ENCODE measurements at regions not wholly inside any gene's neighbourhood (a gene's known extent, or its start where the extent isn't known, plus 50 kb on each side); places are given as distances from the start of the nearest gene placed in this dataset.

GRCh38 chr16:82302042-82302727 is 132.2 kb upstream of the MPHOSPH6 start:
- Histone ChIP-seq H4K20me1 (ENCODE audit: insufficient read depth, low read length) (no peaks in the 10 kb centered on the region), H3K27me3 (ENCODE audit: control insufficient read depth in 1 of 2, insufficient read depth in 2 of 2, low read length in 2 of 2) (peaks cover 0 to 2% of the 10 kb centered on the region in 2 experiments; a peak in 1 of 5 replicates), H3K9ac (ENCODE audit: insufficient read depth, low read depth, low read length) (no peak overlapping the region), H3K4me3 (replicated peaks in 1 of 3; ENCODE audit: insufficient read depth in 1 of 3, low read depth in 2 of 3, low read length in 3 of 3) (no peak overlapping the region), H2AFZ (ENCODE audit: low read length) (no peak overlapping the region), H3K27ac (ENCODE audit: extremely low read length, insufficient read depth, low read length) (no peak overlapping the region), H3K9me3 (ENCODE audit: low read length) (no peaks in the 10 kb centered on the region), H3K4me2 (ENCODE audit: low read depth, low read length) (no peak overlapping the region), H3K4me1 (ENCODE audit: insufficient read depth, low read length) (no peaks in the 10 kb centered on the region), H3K79me2 (ENCODE audit: insufficient read depth, low read length) (no peaks in the 10 kb centered on the region), H3K36me3 (replicated peaks in 1 of 2; ENCODE audit: control insufficient read depth in 1 of 2, insufficient read depth in 2 of 2, low read length in 2 of 2) (no peaks in the 10 kb centered on the region)
- ATAC-seq (no peak), DNase-seq (ENCODE audit: low spot score) (no peak), FAIRE-seq (no peak)
- ChIA-PET CTCF (ENCODE audit: low intra/inter-chr PET ratio, low total read pairs) (no interaction called here), POLR2A (no interaction called here)
- no TSS peak for BruUV-seq (replicated peaks)
- WGBS (ENCODE audit: low lambda C conversion rate): 22% methylated on average over 13 of the region's 17 CpGs
- TF ChIP-seq ZNF577 (CRISPR knock-in tag; IDR thresholded peaks at IDR 0.05; ENCODE audit: borderline replicate concordance, low read depth) (no peak), TRAFD1 (CRISPR knock-in tag; IDR thresholded peaks at IDR 0.05; ENCODE audit: borderline replicate concordance) (no peak), PHF20 (CRISPR knock-in tag; IDR thresholded peaks at IDR 0.05) (no peak), HOXD1 (CRISPR knock-in tag; IDR thresholded peaks at IDR 0.05) (no peak), GTF3A (CRISPR knock-in tag; conservative IDR thresholded peaks at IDR 0.05) (no peak), SIX4 (CRISPR knock-in tag; IDR thresholded peaks at IDR 0.05) (no peak), MLXIP (CRISPR knock-in tag; IDR thresholded peaks at IDR 0.05; ENCODE audit: borderline replicate concordance) (no peak), ZFP36L2 (CRISPR knock-in tag; IDR thresholded peaks at IDR 0.05) (no peak), HMGA1 (CRISPR knock-in tag; conservative IDR thresholded peaks at IDR 0.05) (no peak), ZNF644 (CRISPR knock-in tag; IDR thresholded peaks at IDR 0.05; ENCODE audit: low read depth) (no peak), SALL2 (CRISPR knock-in tag; IDR thresholded peaks at IDR 0.05) (no peak), BCLAF1 (IDR thresholded peaks at IDR 0.05) (no peak), PREB (CRISPR knock-in tag; IDR thresholded peaks at IDR 0.05) (no peak)
- in situ Hi-C loops (cut with HindIII; ENCODE audit: extremely low pct_ligation_motif_present, low pct_unique_long_range_greater_than_20kb): no loop called here
- intact Hi-C loops (cut with micrococcal nuclease; ENCODE audit: unreplicated experiment): no loop called here
